Brain microvascular endothelial cell (primary cell): ENCODE measurements at regions not wholly inside any gene's neighbourhood (a gene's known extent, or its start where the extent isn't known, plus 50 kb on each side); places are given as distances from the start of the nearest gene placed in this dataset.

Experiments used
- DNase-seq: peaks from one replicate; pipeline ENCODE4 v3.0.0-alpha.2; 2020
- H3K27ac ChIP-seq: fragments of 250-450 bp; sonication (Bioruptor Pico); 2 replicates; pipeline ENCODE4 v1.5.1; 2020; ENCODE audit warnings: mild to moderate bottlenecking, moderate library complexity
- H3K27me3 ChIP-seq: fragments of 250-450 bp; sonication (Bioruptor Pico); replicated peaks from 2 replicates; pipeline ENCODE4 v1.5.1; 2020; ENCODE audit warnings: mild to moderate bottlenecking
- H3K36me3 ChIP-seq: fragments of 250-450 bp; sonication (Bioruptor Pico); replicated peaks from 2 replicates; pipeline ENCODE4 v1.5.1; 2020; ENCODE audit warnings: mild to moderate bottlenecking
- H3K4me3 ChIP-seq: 2 replicates; pipeline ENCODE4 v1.5.1; 2011; ENCODE audit warnings: low read depth, mild to moderate bottlenecking, control low read depth, low read length, moderate library complexity
- CTCF ChIP-seq: IDR thresholded peaks from 2 replicates; pipeline ENCODE4 v1.5.1; 2011; ENCODE audit warnings: low read depth, mild to moderate bottlenecking, moderate library complexity, low read length, control low read depth, inconsistent platforms; ENCODE audit errors: missing control alignments
- in situ Hi-C: cut with HindIII; loops from 2 replicates; pipeline ENCODE4 v1.10.0; 2017; ENCODE audit warnings: low sequenced_read_pairs, low pct_ligation_motif_present

DNA sequence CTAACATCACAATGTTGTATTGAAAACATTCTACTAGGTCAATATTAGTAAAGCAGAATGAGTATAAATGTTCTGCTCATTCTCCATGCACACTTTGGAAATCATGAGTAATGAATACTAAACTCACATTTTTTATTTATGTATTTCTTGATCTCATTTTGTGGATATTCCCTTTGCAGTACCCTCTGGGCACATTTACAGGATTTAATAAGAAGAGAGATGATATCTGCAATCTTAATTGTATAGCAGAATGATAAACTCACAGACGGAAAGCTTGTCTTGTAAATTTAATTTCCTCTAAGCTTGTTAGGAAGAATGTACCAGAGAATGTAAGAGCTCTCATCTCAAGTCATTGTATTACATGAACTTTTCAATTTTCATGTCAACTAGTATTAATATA lies 1279.7 kb downstream of the PCDH7 start:
- in situ Hi-C loops = no loop called here
- no peak overlapping the region for H3K27ac ChIP-seq
- H3K4me3 ChIP-seq = no peak overlapping the region
- no peak for DNase-seq
- no peaks in the 10 kb centered on the region for H3K36me3 ChIP-seq
- TF ChIP-seq CTCF = no peak
- no peaks in the 10 kb centered on the region for H3K27me3 ChIP-seq

DNA sequence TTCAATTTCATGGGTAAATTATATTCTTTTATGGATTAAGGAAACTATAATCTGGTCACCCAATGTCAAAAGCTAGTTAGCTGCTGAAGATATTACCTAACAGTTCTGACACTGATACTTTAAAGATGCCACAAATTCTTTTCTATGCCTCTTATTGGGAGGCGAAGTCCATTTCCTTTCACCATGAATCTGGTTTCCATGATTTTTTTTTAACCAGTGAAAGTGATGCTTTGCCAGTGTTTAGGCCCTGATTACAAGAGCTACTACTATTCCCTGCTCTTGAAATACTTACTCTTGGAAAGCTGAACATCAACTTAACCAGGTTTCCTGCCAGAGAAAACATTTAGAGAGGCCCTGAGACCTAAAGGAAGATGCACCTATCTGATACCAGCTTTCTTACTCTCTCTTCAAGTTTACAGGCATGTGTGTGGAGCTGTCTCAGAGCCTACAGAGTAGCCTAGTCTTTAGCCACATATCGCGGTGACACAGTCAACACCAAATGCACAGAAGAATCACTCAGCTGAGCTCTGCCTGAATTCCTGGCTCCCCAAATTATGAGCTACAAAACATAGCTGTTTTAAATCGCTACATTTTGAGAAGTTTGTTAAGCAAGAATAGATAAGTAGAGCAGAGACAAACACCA lies 1280.8 kb downstream of the PCDH7 start:
- Histone ChIP-seq H3K27ac (no peak overlapping the region), H3K36me3 (no peaks in the 10 kb centered on the region), H3K27me3 (no peaks in the 10 kb centered on the region), H3K4me3 (no peak overlapping the region)
- in situ Hi-C loops = no loop called here
- no peak for TF ChIP-seq CTCF
- no peak for DNase-seq

- Histone ChIP-seq H3K27ac (no peak overlapping the region), H3K27me3 (no peaks in the 10 kb centered on the region), H3K36me3 (no peaks in the 10 kb centered on the region), H3K4me3 (no peak overlapping the region)
- TF ChIP-seq CTCF = no peak
- in situ Hi-C loops = no loop called here
- no peak for DNase-seq
Observed at GRCh38 chr4:32002037-32002747, 1282.0 kb downstream of the PCDH7 start.

DNA sequence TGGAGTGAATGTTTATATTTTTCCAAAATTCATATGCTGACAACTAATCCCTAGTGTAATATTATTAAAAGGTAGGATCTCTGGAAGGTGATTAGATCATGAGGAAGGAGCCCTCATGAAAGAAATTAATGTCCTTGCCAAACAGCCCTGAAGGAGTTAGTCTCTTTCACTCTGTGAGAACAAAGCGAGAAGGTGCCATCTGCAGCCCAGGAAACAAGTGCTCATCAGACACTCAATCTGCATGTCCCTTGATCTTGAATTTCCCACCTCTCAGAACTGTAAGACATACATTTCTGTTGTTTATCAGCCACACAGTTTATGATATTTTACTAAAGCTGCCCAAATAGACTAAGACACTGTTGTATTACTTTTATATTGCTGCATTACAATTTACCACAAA lies 1283.4 kb downstream of the PCDH7 start:
- no peak for TF ChIP-seq CTCF
- Histone ChIP-seq H3K27me3 (no peaks in the 10 kb centered on the region), H3K27ac (no peak overlapping the region), H3K36me3 (no peaks in the 10 kb centered on the region), H3K4me3 (no peak overlapping the region)
- DNase-seq = no peak
- in situ Hi-C loops = no loop called here

DNA sequence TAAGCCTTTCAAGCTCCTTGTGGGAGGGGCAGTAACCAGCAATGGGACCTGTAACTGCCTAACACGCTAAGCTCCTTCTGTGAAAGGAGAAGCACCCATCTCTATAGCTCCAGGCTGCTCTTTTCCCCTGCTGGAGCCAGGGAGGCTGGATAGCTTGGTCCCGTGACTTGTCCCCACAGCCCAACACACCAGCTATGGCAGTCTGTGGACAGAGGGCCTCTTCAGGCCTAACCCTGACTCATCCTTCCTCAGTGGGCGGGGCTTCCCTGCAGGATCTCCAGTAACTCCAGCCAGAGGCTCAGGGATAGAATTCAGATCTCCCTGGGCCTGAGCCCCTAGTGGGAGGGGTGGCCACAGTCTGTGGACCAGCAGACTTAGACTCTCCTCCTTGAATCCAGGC lies 1290.1 kb downstream of the PCDH7 start:
- Histone ChIP-seq H3K27me3 (no peaks in the 10 kb centered on the region), H3K36me3 (no peaks in the 10 kb centered on the region), H3K27ac (no peak overlapping the region), H3K4me3 (no peak overlapping the region)
- DNase-seq = peak; percentile 4
- no peak for TF ChIP-seq CTCF
- in situ Hi-C loops = no loop called here
